ENCODE measurements at regions not wholly inside any gene's neighbourhood (a gene's known extent, or its start where the extent isn't known, plus 50 kb on each side); places are given as distances from the start of the nearest gene placed in this dataset.

DNA sequence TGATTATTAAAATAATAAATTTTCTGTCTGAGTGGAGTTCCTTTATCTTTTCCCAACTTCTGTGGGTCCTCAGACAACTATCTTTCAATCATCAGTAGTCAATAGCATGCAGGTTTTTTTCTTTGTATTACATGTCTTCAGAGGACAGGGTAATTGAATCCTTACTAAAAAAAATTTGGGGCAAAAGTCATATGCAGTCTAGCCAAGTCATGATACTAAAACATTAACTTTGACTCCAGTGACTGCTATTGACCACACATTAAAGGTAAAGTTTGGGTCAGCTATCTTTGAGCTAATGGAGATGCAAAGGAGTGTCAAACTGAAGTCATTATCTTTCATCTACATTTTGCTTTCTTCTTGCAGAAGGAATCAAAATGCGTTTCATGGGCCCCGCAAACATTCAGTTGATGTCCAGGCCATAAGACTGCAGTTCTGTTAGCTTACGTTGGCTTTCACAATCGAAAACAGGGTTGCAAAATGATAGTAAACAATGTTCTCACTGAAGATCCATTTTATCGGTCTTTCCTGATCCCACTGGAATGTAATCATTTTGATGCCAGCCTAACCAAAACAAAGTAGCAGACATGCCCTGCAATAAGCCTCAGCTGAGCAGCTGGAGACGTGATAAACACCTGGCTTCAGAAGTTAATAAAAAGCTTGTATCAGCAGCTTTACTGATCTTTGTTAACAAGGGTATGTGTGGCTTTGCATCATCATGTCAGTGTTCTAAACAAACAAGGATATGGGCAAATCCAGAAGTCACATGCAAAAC lies 186.1 kb upstream of the PRLR start:
- TF ChIP-seq CTCF (IDR thresholded peaks at IDR 0.05): no peak
- TF ChIP-seq POLR2A (IDR thresholded peaks at IDR 0.05): no peak

All from vagina (tissue), 2 donors.